ENCODE measurements at regions not wholly inside any gene's neighbourhood (a gene's known extent, or its start where the extent isn't known, plus 50 kb on each side); places are given as distances from the start of the nearest gene placed in this dataset.

- 0 out of 2 replicates have a peak, but pooled peaks have one; percentile 55 for TF ChIP-seq IRF9 (tag; IDR thresholded peaks at IDR 0.05)
- TF ChIP-seq PHF8 (IDR thresholded peaks at IDR 0.05; ENCODE audit: borderline replicate concordance, low read length), result no peak
- no peak for TF ChIP-seq DLX4 (CRISPR knock-in tag; IDR thresholded peaks at IDR 0.05)
- TF ChIP-seq MXI1 (IDR thresholded peaks at IDR 0.05; ENCODE audit: low read depth, low read length), result no peak
- TF ChIP-seq ZEB2 (IDR thresholded peaks at IDR 0.05), result 0 out of 2 replicates have a peak, but pooled peaks have one; percentile 38
- no peak for TF ChIP-seq ATF1 (CRISPR knock-in tag; IDR thresholded peaks at IDR 0.05)
- peak; percentile 76 for TF ChIP-seq ATF1 (tag; IDR thresholded peaks at IDR 0.05)
- no peak for TF ChIP-seq SMAD1 (IDR thresholded peaks at IDR 0.05; ENCODE audit: low read depth, low read length, partially characterized antibody)
- no peak for TF ChIP-seq FOXK1 (CRISPR knock-in tag; IDR thresholded peaks at IDR 0.05; ENCODE audit: borderline replicate concordance)
- no peak for TF ChIP-seq USF1 (CRISPR knock-in tag; IDR thresholded peaks at IDR 0.05)
- TF ChIP-seq ZBTB12 (CRISPR knock-in tag; IDR thresholded peaks at IDR 0.05), result no peak
- no peak for TF ChIP-seq ZFP30 (CRISPR knock-in tag; IDR thresholded peaks at IDR 0.05; ENCODE audit: borderline replicate concordance)
- TF ChIP-seq CTCFL (IDR thresholded peaks at IDR 0.05; ENCODE audit: borderline replicate concordance, insufficient read depth, low read depth, low read length, poor library complexity, severe bottlenecking), result no peak
- TF ChIP-seq CHCHD3 (CRISPR knock-in tag; IDR thresholded peaks at IDR 0.05), result no peak
- TF ChIP-seq TARDBP (IDR thresholded peaks at IDR 0.05), result no peak
- TF ChIP-seq FOXP4 (CRISPR knock-in tag; IDR thresholded peaks at IDR 0.05; ENCODE audit: borderline replicate concordance), result no peak
- no peak for TF ChIP-seq TAF7 (tag; IDR thresholded peaks at IDR 0.05)
- TF ChIP-seq ARID1B (IDR thresholded peaks at IDR 0.05), result peak; percentile 85
- TF ChIP-seq LCOR (CRISPR knock-in tag; IDR thresholded peaks at IDR 0.05), result no peak
- TF ChIP-seq ZFX (CRISPR knock-in tag; IDR thresholded peaks at IDR 0.05), result no peak
- TF ChIP-seq SREBF2 (CRISPR knock-in tag; IDR thresholded peaks at IDR 0.05), result no peak
- TF ChIP-seq POLR2G (IDR thresholded peaks at IDR 0.05; ENCODE audit: low read depth, low read length), result no peak
- TF ChIP-seq CEBPB (tag; IDR thresholded peaks at IDR 0.05), result peak; percentile 97
- TF ChIP-seq RB1 (IDR thresholded peaks at IDR 0.05; ENCODE audit: low read depth), result no peak
Observed at GRCh38 chr1:219041818-219042217, 131.9 kb upstream of the LYPLAL1 start (continued).
